Neuronal stem cell (in vitro differentiated cells): ENCODE measurements at regions not wholly inside any gene's neighbourhood (a gene's known extent, or its start where the extent isn't known, plus 50 kb on each side); places are given as distances from the start of the nearest gene placed in this dataset.

Experiments
- DNase-seq: peaks from one replicate; pipeline ENCODE4 v3.0.0-alpha.2; 2013; ENCODE audit warnings: low spot score
- H2AFZ ChIP-seq: one replicate; pipeline ENCODE4 v1.6.1; 2013; ENCODE audit warnings: mild to moderate bottlenecking, low read length, inconsistent platforms
- H2AK5ac ChIP-seq: 2 replicates; pipeline ENCODE4 v1.6.1; 2013; ENCODE audit warnings: low read depth, mild to moderate bottlenecking, inconsistent platforms, low read length, moderate library complexity, mixed read lengths
- H2BK120ac ChIP-seq: 2 replicates; pipeline ENCODE4 v1.6.1; 2013; ENCODE audit warnings: low read depth, mild to moderate bottlenecking, inconsistent platforms, low read length, moderate library complexity, mixed read lengths
- H2BK12ac ChIP-seq: one replicate; pipeline ENCODE4 v1.6.1; 2013; ENCODE audit warnings: low read length, inconsistent platforms
- H2BK15ac ChIP-seq: 2 replicates; pipeline ENCODE4 v1.6.1; 2013; ENCODE audit warnings: mild to moderate bottlenecking, low read length, inconsistent platforms, mixed read lengths
- H2BK5ac ChIP-seq: one replicate; pipeline ENCODE4 v1.6.1; 2013; ENCODE audit warnings: inconsistent platforms, mild to moderate bottlenecking, low read length, moderate library complexity
- H3K14ac ChIP-seq: one replicate; pipeline ENCODE4 v1.6.1; 2013; ENCODE audit warnings: low read length, inconsistent platforms
- H3K18ac ChIP-seq: 2 replicates; pipeline ENCODE4 v1.6.1; 2013; ENCODE audit warnings: low read length, inconsistent platforms
- H3K23ac ChIP-seq: 2 replicates; pipeline ENCODE4 v1.6.1; 2013; ENCODE audit warnings: low read depth, mild to moderate bottlenecking, mixed read lengths, low read length, inconsistent platforms; ENCODE audit not compliant: poor library complexity
- H3K27ac ChIP-seq: replicated peaks from 3 replicates; pipeline ENCODE4 v1.5.1; 2013; ENCODE audit warnings: low read length, inconsistent platforms
- H3K27me3 ChIP-seq, 3 experiments: 2 replicates each; pipeline ENCODE4 v1.6.1; 2013; ENCODE audit warnings: low read length in 3 of 3, mild to moderate bottlenecking in 2 of 3, inconsistent platforms in 1 of 3, low read depth in 1 of 3, mixed read lengths in 1 of 3, moderate library complexity in 1 of 3; ENCODE audit not compliant: control insufficient read depth in 3 of 3, insufficient read depth in 3 of 3
- H3K36me3 ChIP-seq, 2 donors: replicated peaks in 1 of 2; 2 replicates each; pipeline ENCODE4 v1.6.1; 2013; ENCODE audit warnings: low read length in 2 of 2; ENCODE audit not compliant: control insufficient read depth in 2 of 2, insufficient read depth in 2 of 2
- H3K4ac ChIP-seq: 2 replicates; pipeline ENCODE4 v1.6.1; 2013; ENCODE audit warnings: inconsistent platforms, mild to moderate bottlenecking, low read length, moderate library complexity
- H3K4me1 ChIP-seq, 2 donors: 1 replicate in 1 of 2; 2 replicates in 1 of 2; pipeline ENCODE4 v1.6.1; 2013; ENCODE audit warnings: low read length in 2 of 2, low read depth in 1 of 2; ENCODE audit not compliant: control insufficient read depth in 2 of 2, insufficient read depth in 1 of 2
- H3K4me2 ChIP-seq: one replicate; pipeline ENCODE4 v1.6.1; 2013; ENCODE audit warnings: mild to moderate bottlenecking, low read length, inconsistent platforms; ENCODE audit not compliant: insufficient read depth, poor library complexity, severe bottlenecking
- H3K4me3 ChIP-seq, 2 donors: 2 replicates each; pipeline ENCODE4 v1.5.1; 2013; ENCODE audit warnings: low read length in 2 of 2, mild to moderate bottlenecking in 2 of 2, inconsistent platforms in 1 of 2, moderate library complexity in 1 of 2
- H3K79me1 ChIP-seq: one replicate; pipeline ENCODE4 v1.6.1; 2013; ENCODE audit warnings: low read depth, mild to moderate bottlenecking, inconsistent platforms, low read length, moderate library complexity
- H3K9ac ChIP-seq: one replicate; pipeline ENCODE4 v1.6.1; 2013; ENCODE audit warnings: mild to moderate bottlenecking, low read depth, low read length, inconsistent platforms; ENCODE audit not compliant: poor library complexity
- H3K9me3 ChIP-seq, 2 donors: replicated peaks in 1 of 2; 2 replicates each; pipeline versions ENCODE3 to v1.6.1; 2013; ENCODE audit warnings: low read length in 2 of 2, mild to moderate bottlenecking in 2 of 2, inconsistent platforms in 1 of 2, low read depth in 1 of 2, mixed read lengths in 1 of 2, moderate library complexity in 1 of 2; ENCODE audit not compliant: control insufficient read depth in 2 of 2, insufficient read depth in 1 of 2
- H4K8ac ChIP-seq: one replicate; pipeline ENCODE4 v1.6.1; 2013; ENCODE audit warnings: low read depth, mild to moderate bottlenecking, inconsistent platforms, low read length, moderate library complexity
- H4K91ac ChIP-seq: one replicate; pipeline ENCODE4 v1.6.1; 2013; ENCODE audit warnings: low read length, low read depth, mild to moderate bottlenecking, inconsistent platforms; ENCODE audit not compliant: poor library complexity
- WGBS, 2 donors: extraction: QIAGEN DNeasy Blood & Tissue Kit; methylation state at CpG; one replicate each; pipeline ENCODE4 v1.1.7; 2013; ENCODE audit warnings: missing lambda C conversion rate in 2 of 2, mixed read lengths in 1 of 2; ENCODE audit not compliant: insufficient read length in 2 of 2, insufficient replicate concordance in 1 of 2; ENCODE audit errors: extremely low coverage in 2 of 2; 5-methylcytosine and 5-hydroxymethylcytosine counted together

GRCh38 chr2:176557821-176558220 lies 288.6 kb downstream of the MTX2 start:
- H3K14ac ChIP-seq = no peak overlapping the region
- no peak overlapping the region for H3K18ac ChIP-seq
- no peak overlapping the region for H2AK5ac ChIP-seq
- peaks cover 0 to 5% of the 10 kb centered on the region in 2 donors for H3K4me1 ChIP-seq
- H2BK5ac ChIP-seq = no peak overlapping the region
- no peaks in the 10 kb centered on the region for H3K79me1 ChIP-seq
- no peak overlapping the region for H3K4me2 ChIP-seq
- H2BK120ac ChIP-seq = no peak overlapping the region
- WGBS, 2 donors = no CpG with 5 or more reads among the region's 1 CpG
- no peak for DNase-seq
- H3K4me3 ChIP-seq = no peak overlapping the region
- H4K8ac ChIP-seq = no peak overlapping the region
- no peak overlapping the region for H3K4ac ChIP-seq
- H3K27ac ChIP-seq = no peak overlapping the region
- no peak overlapping the region for H2AFZ ChIP-seq
- peaks cover 0 to 7% (median 0%) of the 10 kb centered on the region in 3 experiments for H3K27me3 ChIP-seq
- no peak overlapping the region for H3K23ac ChIP-seq
- H3K9me3 ChIP-seq = no peaks in the 10 kb centered on the region
- no peaks in the 10 kb centered on the region for H3K36me3 ChIP-seq
- H2BK15ac ChIP-seq = no peak overlapping the region
- no peak overlapping the region for H4K91ac ChIP-seq
- H3K9ac ChIP-seq = no peak overlapping the region
- no peak overlapping the region for H2BK12ac ChIP-seq

- Histone ChIP-seq H3K4ac (no peak overlapping the region), H3K36me3 (no peaks in the 10 kb centered on the region), H4K91ac (no peak overlapping the region), H2BK5ac (no peak overlapping the region), H2AK5ac (no peak overlapping the region), H3K79me1 (no peaks in the 10 kb centered on the region), H4K8ac (no peak overlapping the region), H3K4me1 (peaks cover 0 to 5% of the 10 kb centered on the region in 2 donors), H2AFZ (peak overlapping the region; percentile 6), H3K27me3 (peaks cover 0 to 4% (median 0%) of the 10 kb centered on the region in 3 experiments), H3K9ac (no peak overlapping the region), H3K4me3 (no peak overlapping the region), H3K4me2 (no peak overlapping the region), H3K27ac (no peak overlapping the region), H3K14ac (no peak overlapping the region), H2BK15ac (no peak overlapping the region), H2BK12ac (no peak overlapping the region), H2BK120ac (no peak overlapping the region), H3K23ac (no peak overlapping the region), H3K18ac (no peak overlapping the region), H3K9me3 (no peaks in the 10 kb centered on the region)
- DNase-seq = no peak
- WGBS, 2 donors = no CpG with 5 or more reads among the region's 4 CpGs
These were observed 289.4 kb downstream of the MTX2 start for GRCh38 chr2:176558574-176559140.

- H4K8ac ChIP-seq = no peak overlapping the region
- WGBS, 2 donors = no CpG with 5 or more reads among the region's 2 CpGs
- peaks cover 0 to 4% of the 10 kb centered on the region in 2 donors for H3K9me3 ChIP-seq
- no peak overlapping the region for H3K4me3 ChIP-seq
- H3K27me3 ChIP-seq = peaks cover 0 to 4% (median 0%) of the 10 kb centered on the region in 3 experiments
- no peak overlapping the region for H3K9ac ChIP-seq
- H3K79me1 ChIP-seq = no peaks in the 10 kb centered on the region
- no peak overlapping the region for H2BK15ac ChIP-seq
- H3K18ac ChIP-seq = no peak overlapping the region
- H2BK120ac ChIP-seq = no peak overlapping the region
- H3K36me3 ChIP-seq = no peaks in the 10 kb centered on the region
- H3K4ac ChIP-seq = no peak overlapping the region
- DNase-seq = no peak
- no peak overlapping the region for H3K27ac ChIP-seq
- H4K91ac ChIP-seq = no peak overlapping the region
- H2AFZ ChIP-seq = no peak overlapping the region
- H3K14ac ChIP-seq = no peak overlapping the region
- H3K4me2 ChIP-seq = no peak overlapping the region
- no peak overlapping the region for H3K23ac ChIP-seq
- no peak overlapping the region for H2AK5ac ChIP-seq
- no peak overlapping the region for H2BK12ac ChIP-seq
- H2BK5ac ChIP-seq = no peak overlapping the region
- H3K4me1 ChIP-seq = peaks cover 0 to 2% of the 10 kb centered on the region in 2 donors
These were observed 291.1 kb downstream of the MTX2 start for GRCh38 chr2:176560296-176560695.

GRCh38 chr2:176561706-176562105 lies 292.5 kb downstream of the MTX2 start:
- H2BK5ac ChIP-seq = no peak overlapping the region
- no peak overlapping the region for H3K4ac ChIP-seq
- no peaks in the 10 kb centered on the region for H3K27me3 ChIP-seq
- H2BK120ac ChIP-seq = no peak overlapping the region
- no peak overlapping the region for H2AFZ ChIP-seq
- H3K36me3 ChIP-seq = no peaks in the 10 kb centered on the region
- no peak for DNase-seq
- no peak overlapping the region for H3K14ac ChIP-seq
- H2BK12ac ChIP-seq = no peak overlapping the region
- no peak overlapping the region for H2BK15ac ChIP-seq
- peaks cover 1 to 9% of the 10 kb centered on the region in 2 donors for H3K4me1 ChIP-seq
- H4K91ac ChIP-seq = no peak overlapping the region
- WGBS, 2 donors = no CpG with 5 or more reads among the region's 4 CpGs
- H3K4me3 ChIP-seq = no peak overlapping the region
- no peak overlapping the region for H3K18ac ChIP-seq
- no peak overlapping the region for H2AK5ac ChIP-seq
- no peak overlapping the region for H3K23ac ChIP-seq
- H3K4me2 ChIP-seq = no peak overlapping the region
- no peak overlapping the region for H4K8ac ChIP-seq
- H3K27ac ChIP-seq = no peak overlapping the region
- H3K9me3 ChIP-seq = peaks cover 0 to 4% of the 10 kb centered on the region in 2 donors
- H3K9ac ChIP-seq = no peak overlapping the region
- no peaks in the 10 kb centered on the region for H3K79me1 ChIP-seq
